Raji (cell line): ENCODE measurements at regions not wholly inside any gene's neighbourhood (a gene's known extent, or its start where the extent isn't known, plus 50 kb on each side); places are given as distances from the start of the nearest gene placed in this dataset.

Experiments
- POLR2A ChIP-seq: IDR thresholded peaks from 2 replicates; pipeline ENCODE4 v1.6.1; 2011; ENCODE audit warnings: low read depth, low read length, control low read depth; ENCODE audit not compliant: insufficient read depth

DNA sequence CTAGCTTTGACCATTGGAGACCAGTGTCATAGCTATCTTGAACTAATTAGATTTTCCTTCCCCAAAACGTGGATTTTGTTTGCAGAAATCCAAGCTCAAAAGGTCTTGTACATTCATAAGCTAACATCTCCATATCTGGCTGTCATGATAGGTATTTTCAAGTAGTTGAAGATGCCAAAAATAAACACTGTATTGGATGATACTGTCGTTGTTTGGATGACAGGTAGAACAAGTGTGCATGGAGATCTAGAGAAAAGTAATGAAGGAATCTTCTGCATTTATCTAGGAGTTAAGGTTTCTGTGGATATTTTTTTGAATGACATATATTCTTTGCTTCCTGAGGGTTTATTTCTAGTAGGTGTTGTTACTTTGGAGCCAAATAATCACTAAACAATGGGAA, 1696.1 kb downstream of the SI start:
- TF ChIP-seq POLR2A = no peak

DNA sequence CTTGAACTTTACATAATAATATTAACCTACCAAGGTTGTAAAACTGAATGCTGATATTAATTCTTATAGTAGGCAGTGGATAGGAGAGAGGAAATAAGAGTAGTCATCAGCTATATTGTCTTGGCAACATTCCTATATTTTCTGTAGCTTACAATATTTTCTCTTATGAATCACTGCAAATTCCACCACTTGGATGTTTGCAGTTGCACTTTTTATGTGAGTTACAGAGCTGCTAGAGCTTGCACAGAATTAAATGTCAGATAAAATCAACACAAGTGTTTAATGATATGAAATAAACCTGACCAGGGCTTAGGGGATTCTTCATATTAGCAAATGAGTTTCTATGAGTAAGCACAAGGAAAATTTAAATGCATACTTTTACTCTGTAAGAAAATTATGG, 1710.1 kb downstream of the SI start:
- TF ChIP-seq POLR2A = no peak

DNA sequence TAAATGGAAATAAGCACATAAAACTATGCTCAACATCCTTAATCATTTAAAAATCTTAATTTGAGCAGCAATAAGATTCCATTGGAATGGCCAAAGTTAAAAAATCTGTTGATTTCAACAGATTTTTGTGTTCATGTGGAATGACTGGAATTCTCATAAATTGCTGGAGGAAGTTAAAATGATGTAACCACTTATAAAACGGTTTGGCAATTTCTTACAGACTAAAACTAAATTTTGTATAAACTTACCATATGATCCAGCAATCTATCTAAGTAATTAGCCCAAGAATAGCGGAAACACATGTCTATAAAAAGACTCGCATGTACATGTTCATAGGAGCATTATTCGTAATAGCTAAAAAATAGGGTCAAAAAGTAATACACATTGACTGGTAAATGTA, 1713.6 kb downstream of the SI start:
- no peak for TF ChIP-seq POLR2A

DNA sequence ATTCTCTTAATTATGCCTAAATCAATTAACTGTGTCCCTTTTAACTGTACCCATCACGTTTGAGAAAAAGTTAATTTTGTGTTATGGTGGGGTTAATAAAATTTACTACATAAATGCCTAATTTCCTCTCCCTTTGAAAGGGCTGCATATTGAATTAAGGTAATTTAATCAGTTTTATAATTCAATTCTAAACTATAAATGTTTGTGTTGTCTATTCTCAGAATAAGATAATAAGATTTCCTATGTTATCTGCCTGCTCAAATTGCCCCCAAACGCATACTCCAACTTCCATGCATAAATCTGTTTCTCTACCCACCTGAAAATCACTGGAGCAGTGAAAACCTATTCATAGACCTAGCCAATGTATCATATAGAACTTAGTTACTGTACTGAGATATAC, 1716.1 kb downstream of the SI start:
- no peak for TF ChIP-seq POLR2A

DNA sequence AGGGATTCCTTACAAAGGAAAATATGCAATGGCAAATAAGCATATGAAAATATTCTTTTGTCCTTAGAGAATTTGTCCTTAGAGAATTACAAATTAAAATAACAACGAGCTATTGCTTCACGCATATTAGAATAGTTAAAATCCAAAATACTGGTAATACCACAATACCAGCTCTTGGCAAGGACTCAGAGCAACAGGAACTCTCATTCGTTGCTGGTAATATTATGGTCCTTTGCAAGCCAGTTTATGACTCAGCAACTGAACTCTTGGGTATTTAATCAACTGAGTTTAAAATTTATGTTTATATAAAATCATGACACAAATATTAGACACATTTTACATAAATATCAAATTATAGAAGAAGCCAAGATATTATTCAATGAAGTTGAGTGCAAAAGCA, 1730.4 kb downstream of the SI start:
- TF ChIP-seq POLR2A = no peak

DNA sequence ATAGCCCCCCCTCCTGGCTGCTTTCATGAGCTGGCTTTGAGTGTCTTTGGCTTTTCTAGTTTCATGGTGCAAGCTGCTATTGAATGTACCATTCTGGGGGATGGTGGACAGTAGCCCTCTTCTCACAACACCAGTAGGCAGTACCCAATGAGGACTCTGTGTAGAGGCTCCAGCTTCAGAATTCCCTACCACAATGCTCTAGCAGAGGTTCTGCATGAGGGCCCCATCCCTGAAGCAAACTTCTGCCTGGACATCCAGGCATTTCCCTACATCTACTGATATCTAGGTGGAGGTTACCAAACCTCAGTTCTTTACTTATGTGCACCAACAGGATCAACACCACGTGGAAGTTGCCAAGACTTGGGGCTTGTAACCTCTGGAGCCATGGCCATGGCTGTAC, 1742.9 kb downstream of the SI start:
- TF ChIP-seq POLR2A = no peak

- no peak for TF ChIP-seq POLR2A
Observed at GRCh38 chr3:163328680-163329079, 1749.6 kb downstream of the SI start.

DNA sequence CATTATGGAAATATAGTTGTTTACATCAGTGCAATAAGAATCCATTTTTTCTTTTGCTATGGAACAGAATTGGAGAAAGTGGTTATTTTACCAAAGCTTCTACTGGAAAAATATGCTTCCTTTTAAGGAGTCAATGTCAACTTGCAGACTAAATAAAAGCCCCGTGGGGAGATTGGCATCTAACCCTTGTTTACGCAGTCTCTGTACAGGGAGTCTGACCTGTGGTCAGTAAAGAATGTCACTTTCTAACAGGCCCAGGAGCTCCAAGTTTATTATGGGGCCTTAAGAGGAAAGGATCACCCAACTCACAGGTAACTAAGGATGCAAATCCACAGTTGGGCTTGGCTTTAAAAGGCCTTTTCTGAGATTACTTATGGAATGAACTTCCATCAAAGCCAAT, 1751.2 kb downstream of the SI start:
- TF ChIP-seq POLR2A = no peak

DNA sequence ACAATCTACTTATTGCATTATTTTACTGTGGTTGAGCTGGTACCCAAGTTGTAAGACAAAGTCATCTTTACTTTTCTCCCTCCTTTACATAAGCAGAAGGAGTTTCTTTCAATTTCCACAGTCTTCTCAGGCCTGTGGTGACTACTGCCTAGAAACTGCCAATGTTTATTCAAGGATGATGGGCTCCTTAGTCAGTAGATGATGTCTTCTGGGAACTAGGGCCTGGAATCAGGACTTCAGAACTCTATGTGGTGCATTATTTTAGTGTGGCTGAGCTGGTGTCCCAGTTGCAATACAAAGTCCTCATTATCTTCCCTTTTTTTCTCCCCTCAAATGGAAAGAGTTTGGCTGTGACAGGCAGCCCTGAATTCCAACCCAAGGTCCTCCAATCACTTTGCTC, 1762.5 kb downstream of the SI start:
- TF ChIP-seq POLR2A = no peak

DNA sequence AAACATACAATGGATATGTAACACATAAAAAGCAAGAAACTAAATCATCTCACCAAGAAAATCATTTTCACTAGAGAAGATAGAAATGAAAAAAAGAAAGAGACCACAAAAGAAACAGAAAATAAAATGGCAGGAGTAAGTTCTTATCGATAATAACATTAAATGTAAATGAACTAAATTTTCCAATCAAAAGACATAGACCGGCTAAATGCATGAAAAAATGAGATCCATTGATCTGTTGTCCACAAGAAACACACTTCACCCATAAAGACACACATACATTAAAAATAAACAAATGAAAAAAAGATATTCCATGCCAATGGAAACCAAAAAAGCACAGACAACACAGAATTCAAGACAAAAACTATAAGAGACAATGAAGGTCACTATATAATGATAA, 1771.9 kb downstream of the SI start:
- TF ChIP-seq POLR2A = no peak

GRCh38 chr3:163273694-163274093, 1777.1 kb downstream of the OTOL1 start:
- no peak for TF ChIP-seq POLR2A

DNA sequence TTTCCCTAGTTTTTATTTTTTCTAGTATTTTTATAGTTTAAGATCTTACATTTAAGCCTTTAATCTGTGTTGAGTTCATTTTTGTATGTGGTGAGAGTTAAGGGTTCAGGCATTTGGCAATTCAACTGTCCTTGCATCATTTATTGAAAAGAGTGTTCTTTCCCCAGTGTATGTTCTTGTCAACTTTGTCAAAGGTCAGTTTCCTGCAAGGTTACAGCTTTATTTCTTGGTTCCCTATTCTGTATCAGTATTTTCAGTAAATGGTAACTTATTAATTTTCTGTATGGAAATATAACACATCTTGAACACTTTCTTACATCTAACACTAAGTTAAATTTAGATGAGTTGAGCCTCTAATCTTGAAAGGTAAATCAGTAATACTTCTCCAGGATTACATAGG, 1770.1 kb downstream of the OTOL1 start:
- TF ChIP-seq POLR2A = no peak

- TF ChIP-seq POLR2A = no peak
Observed at GRCh38 chr3:163261618-163262017, 1765.0 kb downstream of the OTOL1 start.

- TF ChIP-seq POLR2A = no peak
Observed at GRCh38 chr3:163261056-163261455, 1764.4 kb downstream of the OTOL1 start.

GRCh38 chr3:163218336-163218735, 1721.7 kb downstream of the OTOL1 start:
- no peak for TF ChIP-seq POLR2A

DNA sequence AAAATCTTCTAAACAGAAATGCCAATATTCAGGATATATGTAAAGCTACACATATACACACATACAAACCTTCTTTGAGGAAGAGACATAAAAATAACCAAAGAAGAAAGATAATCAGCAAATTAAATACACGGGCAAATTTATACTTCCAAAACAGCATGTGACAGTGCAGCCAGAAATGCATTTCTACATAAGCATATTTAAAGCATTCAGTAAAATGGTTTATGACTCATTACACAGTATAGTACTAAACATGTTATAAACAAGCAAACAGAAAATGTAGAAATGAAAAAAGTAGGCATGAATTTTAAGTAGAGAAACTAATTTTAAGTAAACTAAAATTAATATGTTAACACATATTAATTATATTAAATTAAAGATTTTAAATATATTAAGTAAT, 1717.2 kb downstream of the OTOL1 start:
- no peak for TF ChIP-seq POLR2A

GRCh38 chr3:163196815-163197374, 1700.3 kb downstream of the OTOL1 start:
- no peak for TF ChIP-seq POLR2A

DNA sequence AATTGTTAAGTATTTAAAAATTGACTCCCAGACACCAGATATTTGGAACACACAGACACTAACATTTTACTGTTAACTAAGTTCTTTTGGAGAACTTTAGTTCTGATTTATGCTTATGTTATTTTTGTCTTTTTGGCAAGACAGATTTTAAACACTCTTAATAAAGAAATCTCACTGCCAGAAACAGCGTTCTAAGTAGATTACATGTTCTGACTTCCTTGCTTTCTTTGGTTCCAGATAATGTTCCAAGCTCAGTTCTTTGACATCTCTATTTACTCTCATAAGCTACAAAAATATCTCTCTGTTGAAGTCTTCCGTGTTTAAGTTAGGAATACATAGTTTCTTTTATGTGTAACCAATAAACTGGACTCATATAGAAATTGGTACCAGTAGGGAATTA, 1699.6 kb downstream of the OTOL1 start:
- TF ChIP-seq POLR2A = no peak
